ENCODE measurements at regions not wholly inside any gene's neighbourhood (a gene's known extent, or its start where the extent isn't known, plus 50 kb on each side); places are given as distances from the start of the nearest gene placed in this dataset.
"Not testable (repeated sequence)": the region's sequence is repeated elsewhere in the genome, so short reads cannot be mapped to it uniquely, and the experiment has no call there.

- TF ChIP-seq, protein P1, sequence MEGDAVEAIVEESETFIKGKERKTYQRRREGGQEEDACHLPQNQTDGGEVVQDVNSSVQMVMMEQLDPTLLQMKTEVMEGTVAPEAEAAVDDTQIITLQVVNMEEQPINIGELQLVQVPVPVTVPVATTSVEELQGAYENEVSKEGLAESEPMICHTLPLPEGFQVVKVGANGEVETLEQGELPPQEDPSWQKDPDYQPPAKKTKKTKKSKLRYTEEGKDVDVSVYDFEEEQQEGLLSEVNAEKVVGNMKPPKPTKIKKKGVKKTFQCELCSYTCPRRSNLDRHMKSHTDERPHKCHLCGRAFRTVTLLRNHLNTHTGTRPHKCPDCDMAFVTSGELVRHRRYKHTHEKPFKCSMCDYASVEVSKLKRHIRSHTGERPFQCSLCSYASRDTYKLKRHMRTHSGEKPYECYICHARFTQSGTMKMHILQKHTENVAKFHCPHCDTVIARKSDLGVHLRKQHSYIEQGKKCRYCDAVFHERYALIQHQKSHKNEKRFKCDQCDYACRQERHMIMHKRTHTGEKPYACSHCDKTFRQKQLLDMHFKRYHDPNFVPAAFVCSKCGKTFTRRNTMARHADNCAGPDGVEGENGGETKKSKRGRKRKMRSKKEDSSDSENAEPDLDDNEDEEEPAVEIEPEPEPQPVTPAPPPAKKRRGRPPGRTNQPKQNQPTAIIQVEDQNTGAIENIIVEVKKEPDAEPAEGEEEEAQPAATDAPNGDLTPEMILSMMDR (IDR thresholded peaks at IDR 0.05), result no peak
- Mint-ChIP-seq H3K4me3 (ENCODE audit: unreplicated experiment) (no peak overlapping the region), H3K9me3 (ENCODE audit: unreplicated experiment) (peaks cover 7% of the 10 kb centered on the region), H3K4me1 (ENCODE audit: unreplicated experiment) (no peaks in the 10 kb centered on the region), H3K36me3 (ENCODE audit: unreplicated experiment) (no peaks in the 10 kb centered on the region), H3K27ac (ENCODE audit: unreplicated experiment) (no peak overlapping the region), H3K27me3 (ENCODE audit: unreplicated experiment) (peaks cover 16% of the 10 kb centered on the region)
- no peak for DNase-seq (ENCODE audit: extremely low spot score, unreplicated experiment)
These were observed 82.6 kb downstream of the CETN3 start for GRCh38 chr5:90326995-90327394.

- TF ChIP-seq, protein P1 (IDR thresholded peaks at IDR 0.05), result no peak
- DNase-seq (ENCODE audit: extremely low spot score, unreplicated experiment), result no peak
- H3K36me3 Mint-ChIP-seq (ENCODE audit: unreplicated experiment), result no peaks in the 10 kb centered on the region
- no peaks in the 10 kb centered on the region for H3K4me1 Mint-ChIP-seq (ENCODE audit: unreplicated experiment)
- peaks cover 15% of the 10 kb centered on the region for H3K27me3 Mint-ChIP-seq (ENCODE audit: unreplicated experiment)
- H3K9me3 Mint-ChIP-seq (ENCODE audit: unreplicated experiment), result peaks cover 20% of the 10 kb centered on the region
- H3K27ac Mint-ChIP-seq (ENCODE audit: unreplicated experiment), result no peak overlapping the region
- no peak overlapping the region for H3K4me3 Mint-ChIP-seq (ENCODE audit: unreplicated experiment)
These were observed 84.5 kb downstream of the CETN3 start for GRCh38 chr5:90325093-90325492.

GRCh38 chr5:90320348-90320747 lies 89.2 kb downstream of the CETN3 start:
- Mint-ChIP-seq H3K9me3 (ENCODE audit: unreplicated experiment) (peaks cover 25% of the 10 kb centered on the region), H3K27me3 (ENCODE audit: unreplicated experiment) (peaks cover 16% of the 10 kb centered on the region)
- not testable (repeated sequence) for H3K36me3 Mint-ChIP-seq (ENCODE audit: unreplicated experiment); H3K4me3 Mint-ChIP-seq (ENCODE audit: unreplicated experiment); H3K27ac Mint-ChIP-seq (ENCODE audit: unreplicated experiment); DNase-seq (ENCODE audit: extremely low spot score, unreplicated experiment); H3K4me1 Mint-ChIP-seq (ENCODE audit: unreplicated experiment)

GRCh38 chr5:90312027-90312426 lies 97.5 kb downstream of the CETN3 start:
- TF ChIP-seq, protein P1 (IDR thresholded peaks at IDR 0.05), result no peak
- H3K9me3 Mint-ChIP-seq (ENCODE audit: unreplicated experiment), result peaks cover 4% of the 10 kb centered on the region
- H3K4me1 Mint-ChIP-seq (ENCODE audit: unreplicated experiment), result no peaks in the 10 kb centered on the region
- peaks cover 5% of the 10 kb centered on the region for H3K27me3 Mint-ChIP-seq (ENCODE audit: unreplicated experiment)
- no peaks in the 10 kb centered on the region for H3K36me3 Mint-ChIP-seq (ENCODE audit: unreplicated experiment)
- no peak for DNase-seq (ENCODE audit: extremely low spot score, unreplicated experiment)
- no peak overlapping the region for H3K4me3 Mint-ChIP-seq (ENCODE audit: unreplicated experiment)
- no peak overlapping the region for H3K27ac Mint-ChIP-seq (ENCODE audit: unreplicated experiment)

DNA sequence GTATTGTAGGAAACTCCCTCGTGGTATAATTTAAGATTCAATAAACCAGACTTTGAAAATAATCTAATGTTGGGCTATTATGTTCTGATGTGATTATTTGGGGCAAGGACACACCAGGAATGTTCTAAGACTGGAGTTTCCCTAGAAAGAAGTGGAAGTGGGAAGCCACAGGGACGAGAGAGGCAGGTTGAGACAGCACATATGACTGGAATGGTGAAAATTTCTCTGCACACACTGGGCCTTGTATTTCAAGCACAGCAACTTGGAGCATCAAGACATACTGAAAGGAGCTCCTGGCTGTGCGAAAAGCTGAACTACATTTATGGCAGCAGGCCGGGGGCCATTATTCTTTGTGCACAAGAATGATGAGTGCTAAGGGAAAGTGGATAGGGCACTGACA lies 98.2 kb downstream of the CETN3 start:
- Mint-ChIP-seq H3K4me3 (ENCODE audit: unreplicated experiment) (no peak overlapping the region), H3K9me3 (ENCODE audit: unreplicated experiment) (peaks cover 2% of the 10 kb centered on the region), H3K27me3 (ENCODE audit: unreplicated experiment) (peaks cover 4% of the 10 kb centered on the region), H3K27ac (ENCODE audit: unreplicated experiment) (no peak overlapping the region), H3K4me1 (ENCODE audit: unreplicated experiment) (no peaks in the 10 kb centered on the region), H3K36me3 (ENCODE audit: unreplicated experiment) (no peaks in the 10 kb centered on the region)
- TF ChIP-seq, protein P1 (IDR thresholded peaks at IDR 0.05), result no peak
- DNase-seq (ENCODE audit: extremely low spot score, unreplicated experiment), result no peak
